ENCODE measurements at regions not wholly inside any gene's neighbourhood (a gene's known extent, or its start where the extent isn't known, plus 50 kb on each side); places are given as distances from the start of the nearest gene placed in this dataset.

GRCh38 chr2:234814374-234814773 lies 137.4 kb upstream of the SH3BP4 start:
- Histone ChIP-seq H3K27me3 (ENCODE audit: control insufficient read depth, insufficient read depth, low read length) (no peaks in the 10 kb centered on the region), H2AFZ (ENCODE audit: low read length) (no peak overlapping the region), H3K9ac (ENCODE audit: insufficient read depth, low read length) (no peak overlapping the region), H3K9me3 (ENCODE audit: control insufficient read depth, insufficient read depth, low read depth, low read length) (no peaks in the 10 kb centered on the region), H3K36me3 (ENCODE audit: control insufficient read depth, insufficient read depth, low read length) (no peaks in the 10 kb centered on the region), H4K20me1 (ENCODE audit: control insufficient read depth, extremely low read depth, insufficient read depth, low read length) (no peaks in the 10 kb centered on the region), H3K4me3 (replicated peaks in 1 of 4; ENCODE audit: control extremely low read depth in 1 of 4, insufficient read depth in 1 of 4, low read depth in 3 of 4, low read length in 4 of 4) (no peak overlapping the region), H3K27ac (ENCODE audit: insufficient read depth, low read length) (no peak overlapping the region), H3K4me1 (ENCODE audit: control insufficient read depth, extremely low read depth, insufficient read depth, low read length) (no peaks in the 10 kb centered on the region), H3K4me2 (ENCODE audit: extremely low read depth, insufficient read depth, low read length) (no peak overlapping the region), H3K79me2 (ENCODE audit: control insufficient read depth, insufficient read depth, low read length) (no peaks in the 10 kb centered on the region)
- TF ChIP-seq CTCF (conservative IDR thresholded peaks at IDR 0.05 in 1 of 2, IDR thresholded peaks at IDR 0.05 in 1 of 2; ENCODE audit: low read depth in 1 of 2, low read length in 2 of 2), result no peak
- no peak for TF ChIP-seq EZH2 (IDR thresholded peaks at IDR 0.05; ENCODE audit: low read length, missing control alignments)
- DNase-seq (ENCODE audit: low read depth in 2 of 2), result no peak

- no peaks in the 10 kb centered on the region for H3K79me2 ChIP-seq (ENCODE audit: control insufficient read depth, insufficient read depth, low read length)
- H3K4me2 ChIP-seq (ENCODE audit: extremely low read depth, insufficient read depth, low read length), result no peak overlapping the region
- no peak for TF ChIP-seq CTCF (conservative IDR thresholded peaks at IDR 0.05 in 1 of 2, IDR thresholded peaks at IDR 0.05 in 1 of 2; ENCODE audit: low read depth in 1 of 2, low read length in 2 of 2)
- no peak for TF ChIP-seq EZH2 (IDR thresholded peaks at IDR 0.05; ENCODE audit: low read length, missing control alignments)
- H3K36me3 ChIP-seq (ENCODE audit: control insufficient read depth, insufficient read depth, low read length), result no peaks in the 10 kb centered on the region
- H3K27me3 ChIP-seq (ENCODE audit: control insufficient read depth, insufficient read depth, low read length), result no peaks in the 10 kb centered on the region
- peak in 1 of 2 donors; percentile 34 for DNase-seq (ENCODE audit: low read depth in 2 of 2)
- H2AFZ ChIP-seq (ENCODE audit: low read length), result no peak overlapping the region
- H3K27ac ChIP-seq (ENCODE audit: insufficient read depth, low read length), result no peak overlapping the region
- no peak overlapping the region for H3K9ac ChIP-seq (ENCODE audit: insufficient read depth, low read length)
- H3K9me3 ChIP-seq (ENCODE audit: control insufficient read depth, insufficient read depth, low read depth, low read length), result no peaks in the 10 kb centered on the region
- no peaks in the 10 kb centered on the region for H4K20me1 ChIP-seq (ENCODE audit: control insufficient read depth, extremely low read depth, insufficient read depth, low read length)
- no peak overlapping the region for H3K4me3 ChIP-seq (replicated peaks in 1 of 4; ENCODE audit: control extremely low read depth in 1 of 4, insufficient read depth in 1 of 4, low read depth in 3 of 4, low read length in 4 of 4)
- H3K4me1 ChIP-seq (ENCODE audit: control insufficient read depth, extremely low read depth, insufficient read depth, low read length), result no peaks in the 10 kb centered on the region
Observed at GRCh38 chr2:234812851-234813250, 139.0 kb upstream of the SH3BP4 start.

GRCh38 chr2:234808907-234809306 lies 142.9 kb upstream of the SH3BP4 start:
- H3K4me2 ChIP-seq (ENCODE audit: extremely low read depth, insufficient read depth, low read length), result no peak overlapping the region
- no peak for DNase-seq (ENCODE audit: low read depth in 2 of 2)
- H3K4me1 ChIP-seq (ENCODE audit: control insufficient read depth, extremely low read depth, insufficient read depth, low read length), result no peaks in the 10 kb centered on the region
- no peaks in the 10 kb centered on the region for H3K27me3 ChIP-seq (ENCODE audit: control insufficient read depth, insufficient read depth, low read length)
- H4K20me1 ChIP-seq (ENCODE audit: control insufficient read depth, extremely low read depth, insufficient read depth, low read length), result no peaks in the 10 kb centered on the region
- H3K4me3 ChIP-seq (replicated peaks in 1 of 4; ENCODE audit: control extremely low read depth in 1 of 4, insufficient read depth in 1 of 4, low read depth in 3 of 4, low read length in 4 of 4), result no peak overlapping the region
- no peak overlapping the region for H2AFZ ChIP-seq (ENCODE audit: low read length)
- no peak for TF ChIP-seq EZH2 (IDR thresholded peaks at IDR 0.05; ENCODE audit: low read length, missing control alignments)
- no peak for TF ChIP-seq CTCF (conservative IDR thresholded peaks at IDR 0.05 in 1 of 2, IDR thresholded peaks at IDR 0.05 in 1 of 2; ENCODE audit: low read depth in 1 of 2, low read length in 2 of 2)
- H3K27ac ChIP-seq (ENCODE audit: insufficient read depth, low read length), result no peak overlapping the region
- no peak overlapping the region for H3K9ac ChIP-seq (ENCODE audit: insufficient read depth, low read length)
- H3K9me3 ChIP-seq (ENCODE audit: control insufficient read depth, insufficient read depth, low read depth, low read length), result no peaks in the 10 kb centered on the region
- no peaks in the 10 kb centered on the region for H3K36me3 ChIP-seq (ENCODE audit: control insufficient read depth, insufficient read depth, low read length)
- no peaks in the 10 kb centered on the region for H3K79me2 ChIP-seq (ENCODE audit: control insufficient read depth, insufficient read depth, low read length)
